Brain microvascular endothelial cell (primary cell): ENCODE measurements at regions not wholly inside any gene's neighbourhood (a gene's known extent, or its start where the extent isn't known, plus 50 kb on each side); places are given as distances from the start of the nearest gene placed in this dataset.

Source experiments
- DNase-seq: peaks from one replicate; pipeline ENCODE4 v3.0.0-alpha.2; 2020
- H3K27ac ChIP-seq: fragments of 250-450 bp; sonication (Bioruptor Pico); 2 replicates; pipeline ENCODE4 v1.5.1; 2020; ENCODE audit warnings: mild to moderate bottlenecking, moderate library complexity
- H3K27me3 ChIP-seq: fragments of 250-450 bp; sonication (Bioruptor Pico); replicated peaks from 2 replicates; pipeline ENCODE4 v1.5.1; 2020; ENCODE audit warnings: mild to moderate bottlenecking
- H3K36me3 ChIP-seq: fragments of 250-450 bp; sonication (Bioruptor Pico); replicated peaks from 2 replicates; pipeline ENCODE4 v1.5.1; 2020; ENCODE audit warnings: mild to moderate bottlenecking
- H3K4me3 ChIP-seq: 2 replicates; pipeline ENCODE4 v1.5.1; 2011; ENCODE audit warnings: low read depth, mild to moderate bottlenecking, control low read depth, low read length, moderate library complexity
- in situ Hi-C: cut with HindIII; loops from 2 replicates; pipeline ENCODE4 v1.10.0; 2017; ENCODE audit warnings: low sequenced_read_pairs, low pct_ligation_motif_present
- TF ChIP-seq, protein P1 (sequence below): IDR thresholded peaks from 2 replicates; pipeline ENCODE4 v1.5.1; 2011; ENCODE audit warnings: low read depth, mild to moderate bottlenecking, moderate library complexity, low read length, control low read depth, inconsistent platforms; ENCODE audit errors: missing control alignments

DNA sequence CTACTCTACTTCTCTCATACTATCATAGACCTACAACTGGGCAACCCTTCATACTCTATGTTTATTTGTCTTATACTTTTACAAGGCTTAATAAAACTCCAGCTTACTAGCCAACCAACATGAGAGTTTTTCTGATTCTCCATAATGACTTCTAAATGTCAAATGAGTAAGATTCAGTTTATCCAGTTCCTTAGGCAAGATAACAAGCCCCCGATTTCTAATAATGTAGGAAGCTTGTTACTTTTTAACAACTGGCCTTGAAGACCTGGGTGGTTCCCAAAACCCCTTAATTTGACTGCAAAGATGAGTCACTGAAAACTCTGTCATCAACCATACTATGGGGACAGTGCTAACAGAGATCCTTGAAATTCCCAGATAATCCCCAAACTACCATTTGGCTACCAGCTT is 294.6 kb upstream of the ACTBL2 start:
- H3K27ac ChIP-seq: no peak overlapping the region
- no peaks in the 10 kb centered on the region for H3K36me3 ChIP-seq
- in situ Hi-C loops: loop anchor here (25.0 kb wide), 2 partner anchors 290 to 685 kb away; partner anchors contain the start of genes ACTBL2 and PLK2
- H3K27me3 ChIP-seq: no peaks in the 10 kb centered on the region
- TF ChIP-seq, protein P1, sequence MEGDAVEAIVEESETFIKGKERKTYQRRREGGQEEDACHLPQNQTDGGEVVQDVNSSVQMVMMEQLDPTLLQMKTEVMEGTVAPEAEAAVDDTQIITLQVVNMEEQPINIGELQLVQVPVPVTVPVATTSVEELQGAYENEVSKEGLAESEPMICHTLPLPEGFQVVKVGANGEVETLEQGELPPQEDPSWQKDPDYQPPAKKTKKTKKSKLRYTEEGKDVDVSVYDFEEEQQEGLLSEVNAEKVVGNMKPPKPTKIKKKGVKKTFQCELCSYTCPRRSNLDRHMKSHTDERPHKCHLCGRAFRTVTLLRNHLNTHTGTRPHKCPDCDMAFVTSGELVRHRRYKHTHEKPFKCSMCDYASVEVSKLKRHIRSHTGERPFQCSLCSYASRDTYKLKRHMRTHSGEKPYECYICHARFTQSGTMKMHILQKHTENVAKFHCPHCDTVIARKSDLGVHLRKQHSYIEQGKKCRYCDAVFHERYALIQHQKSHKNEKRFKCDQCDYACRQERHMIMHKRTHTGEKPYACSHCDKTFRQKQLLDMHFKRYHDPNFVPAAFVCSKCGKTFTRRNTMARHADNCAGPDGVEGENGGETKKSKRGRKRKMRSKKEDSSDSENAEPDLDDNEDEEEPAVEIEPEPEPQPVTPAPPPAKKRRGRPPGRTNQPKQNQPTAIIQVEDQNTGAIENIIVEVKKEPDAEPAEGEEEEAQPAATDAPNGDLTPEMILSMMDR: no peak
- H3K4me3 ChIP-seq: no peak overlapping the region
- DNase-seq: no peak

DNA sequence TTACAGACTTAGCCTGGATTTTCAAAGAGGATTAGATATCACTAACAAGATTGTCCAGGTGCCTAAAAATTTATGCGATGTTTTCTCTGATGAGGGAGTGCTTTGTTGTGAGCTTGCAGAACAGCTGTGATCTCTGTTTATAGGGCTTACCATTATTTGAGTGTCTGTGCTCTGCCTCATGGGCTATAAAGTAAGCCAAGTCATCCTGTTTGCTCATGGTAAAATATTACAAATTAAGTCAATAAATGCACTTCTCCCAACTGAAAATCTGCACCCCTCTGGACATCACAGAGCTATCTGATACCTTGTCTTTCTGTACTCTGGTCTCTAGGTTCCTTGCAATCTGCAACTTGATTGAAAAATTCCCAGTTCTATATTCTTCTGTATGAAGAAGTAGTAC is 293.4 kb upstream of the ACTBL2 start:
- no peak overlapping the region for H3K27ac ChIP-seq
- H3K36me3 ChIP-seq: no peaks in the 10 kb centered on the region
- no peak for DNase-seq
- H3K27me3 ChIP-seq: no peaks in the 10 kb centered on the region
- H3K4me3 ChIP-seq: no peak overlapping the region
- in situ Hi-C loops: loop anchor here (25.0 kb wide), 2 partner anchors 289 to 686 kb away; partner anchors contain the start of genes ACTBL2 and PLK2
- TF ChIP-seq, protein P1: no peak

GRCh38 chr5:57774439-57774838 is 291.8 kb upstream of the ACTBL2 start:
- H3K27me3 ChIP-seq: no peaks in the 10 kb centered on the region
- TF ChIP-seq, protein P1: no peak
- H3K36me3 ChIP-seq: no peaks in the 10 kb centered on the region
- DNase-seq: no peak
- no peak overlapping the region for H3K4me3 ChIP-seq
- no peak overlapping the region for H3K27ac ChIP-seq
- in situ Hi-C loops: no loop called here

GRCh38 chr5:57772512-57772911 is 289.9 kb upstream of the ACTBL2 start:
- in situ Hi-C loops: no loop called here
- DNase-seq: no peak

GRCh38 chr5:57770039-57770438 is 287.4 kb upstream of the ACTBL2 start:
- H3K36me3 ChIP-seq: no peaks in the 10 kb centered on the region
- in situ Hi-C loops: no loop called here
- no peaks in the 10 kb centered on the region for H3K27me3 ChIP-seq
- no peak for DNase-seq
- TF ChIP-seq, protein P1: no peak
- H3K27ac ChIP-seq: no peak overlapping the region
- H3K4me3 ChIP-seq: no peak overlapping the region

More at GRCh38 chr5:57772512-57772911, 289.9 kb upstream of the ACTBL2 start:
- H3K4me3 ChIP-seq: no peak overlapping the region
- no peak overlapping the region for H3K27ac ChIP-seq
- H3K36me3 ChIP-seq: no peaks in the 10 kb centered on the region
- H3K27me3 ChIP-seq: no peaks in the 10 kb centered on the region
- TF ChIP-seq, protein P1: no peak

GRCh38 chr5:57768745-57769144 is 286.1 kb upstream of the ACTBL2 start:
- TF ChIP-seq, protein P1: no peak
- no peak for DNase-seq
- H3K27me3 ChIP-seq: no peaks in the 10 kb centered on the region
- no peak overlapping the region for H3K27ac ChIP-seq
- H3K36me3 ChIP-seq: no peaks in the 10 kb centered on the region
- no peak overlapping the region for H3K4me3 ChIP-seq
- in situ Hi-C loops: no loop called here
